ENCODE measurements at regions not wholly inside any gene's neighbourhood (a gene's known extent, or its start where the extent isn't known, plus 50 kb on each side); places are given as distances from the start of the nearest gene placed in this dataset.
"Not testable (repeated sequence)": the region's sequence is repeated elsewhere in the genome, so short reads cannot be mapped to it uniquely, and the experiment has no call there.

DNA sequence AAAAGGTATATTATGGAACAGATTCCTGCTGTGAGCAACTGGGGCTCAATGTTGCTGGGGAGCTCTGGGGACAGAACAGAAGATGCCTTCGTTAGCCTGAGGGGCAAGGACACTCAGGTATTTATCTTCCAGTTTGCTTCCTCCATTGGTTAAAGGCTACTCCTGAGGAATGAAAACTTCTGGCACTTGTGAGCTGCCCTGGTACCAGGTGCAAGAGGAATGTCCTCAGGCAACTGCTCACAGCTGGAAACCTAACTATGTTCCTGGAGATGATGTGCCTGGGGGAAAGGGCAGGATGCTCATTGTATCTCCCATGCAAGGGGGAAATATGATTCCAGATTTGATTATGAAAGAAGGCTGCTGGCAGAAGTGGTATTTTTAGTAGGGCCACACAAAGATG lies 54.0 kb upstream of the BBX start:
- no peak for DNase-seq (ENCODE audit: low read depth)

DNA sequence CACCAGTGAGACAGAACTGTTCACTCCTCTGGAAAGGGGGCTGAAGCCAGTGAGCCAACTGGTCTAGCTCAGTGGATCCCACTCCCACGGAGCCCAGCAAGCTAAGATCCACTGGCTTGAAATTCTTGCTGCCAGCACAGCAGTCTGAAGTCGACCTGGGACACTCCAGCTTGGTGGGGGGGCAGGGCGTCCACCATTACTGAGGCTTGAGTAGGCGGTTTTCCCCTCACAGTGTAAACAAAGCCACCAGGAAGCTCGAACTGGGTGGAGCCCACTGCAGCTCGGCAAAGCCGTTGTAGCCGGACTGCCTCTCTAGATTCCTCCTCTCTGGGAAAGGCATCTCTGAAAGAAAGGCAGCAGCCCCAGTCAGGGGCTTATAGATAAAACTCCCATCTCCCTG lies 52.3 kb upstream of the BBX start:
- not testable (repeated sequence) for DNase-seq (ENCODE audit: low read depth)
